H1 (cell line): ENCODE measurements at regions not wholly inside any gene's neighbourhood (a gene's known extent, or its start where the extent isn't known, plus 50 kb on each side); places are given as distances from the start of the nearest gene placed in this dataset.

ENCODE experiments used
- CTCF ChIA-PET: fragments of 300-600 bp; sonication (Branson Sonifier 250); formaldehyde crosslinking; loops from one replicate; lab custom pipeline; 2021; ENCODE audit not compliant: partially characterized antibody; lab: Charles Lee
- POLR2A ChIA-PET: fragments of 300-600 bp; sonication (Branson Sonifier 250); formaldehyde crosslinking; loops from one replicate; lab custom pipeline; 2021; ENCODE audit warnings: inconsistent platforms; ENCODE audit not compliant: partially characterized antibody; lab: Charles Lee
- DNase-seq, 2 experiments: peaks; one replicate each; pipeline versions ENCODE4 v3.0.0 to v3.0.0-alpha.2; 2010 to 2022; ENCODE audit warnings: low spot score in 2 of 2, low read depth in 1 of 2, mixed read lengths in 1 of 2
- FAIRE-seq: peaks from 2 replicates; lab custom pipeline; 2011; peaks lifted over from hg19 to GRCh38; lab: Jason Lieb, UNC
- H2AFZ ChIP-seq: 2 replicates; pipeline ENCODE4 v1.8.1; 2012; ENCODE audit warnings: low read length, inconsistent platforms
- H2AK5ac ChIP-seq: 2 replicates; pipeline ENCODE4 v1.6.1; 2013; ENCODE audit warnings: low read depth, low read length
- H2BK120ac ChIP-seq: replicated peaks from 2 replicates; pipeline ENCODE3; 2013; ENCODE audit warnings: low read depth, low read length, inconsistent platforms
- H2BK12ac ChIP-seq: 2 replicates; pipeline ENCODE4 v1.6.1; 2013; ENCODE audit warnings: low read depth, low read length
- H2BK15ac ChIP-seq: 2 replicates; pipeline ENCODE4 v1.6.1; 2013; ENCODE audit warnings: low read length
- H2BK20ac ChIP-seq: 2 replicates; pipeline ENCODE4 v1.6.1; 2013; ENCODE audit warnings: low read length
- H2BK5ac ChIP-seq: 2 replicates; pipeline ENCODE4 v1.6.1; 2013; ENCODE audit warnings: low read depth, low read length
- H3K14ac ChIP-seq: 2 replicates; pipeline ENCODE4 v1.6.1; 2013; ENCODE audit warnings: inconsistent platforms; ENCODE audit not compliant: insufficient read length
- H3K18ac ChIP-seq: 2 replicates; pipeline ENCODE4 v1.6.1; 2013; ENCODE audit warnings: low read length; ENCODE audit errors: extremely low read depth
- H3K23ac ChIP-seq: 2 replicates; pipeline ENCODE4 v1.6.1; 2013; ENCODE audit warnings: inconsistent platforms; ENCODE audit not compliant: insufficient read length
- H3K23me2 ChIP-seq: 2 replicates; pipeline ENCODE4 v1.6.1; 2013; ENCODE audit warnings: low read depth, low read length
- H3K27ac ChIP-seq: 2 replicates; pipeline ENCODE4 v1.6.1; 2011; ENCODE audit warnings: low read depth, low read length, inconsistent platforms
- H3K27me3 ChIP-seq, 4 experiments: replicated peaks in 1 of 4; 1 replicate in 1 of 4; 2 replicates in 3 of 4; pipeline versions ENCODE4 v1.6.1 to v1.8.1; 2011 to 2013; ENCODE audit warnings: low read length in 3 of 4, mild to moderate bottlenecking in 3 of 4, inconsistent platforms in 2 of 4, mixed read lengths in 2 of 4, moderate library complexity in 1 of 4; ENCODE audit not compliant: control insufficient read depth in 3 of 4, insufficient read depth in 3 of 4; ENCODE audit errors: extremely low read depth in 1 of 4
- H3K36me3 ChIP-seq, 4 experiments: 2 replicates each; pipeline versions ENCODE4 v1.6.1 to v1.8.1; 2011 to 2013; ENCODE audit warnings: mild to moderate bottlenecking in 4 of 4, low read length in 3 of 4, moderate library complexity in 2 of 4, control low read depth in 1 of 4, inconsistent platforms in 1 of 4; ENCODE audit not compliant: insufficient read depth in 4 of 4, control insufficient read depth in 2 of 4
- H3K4ac ChIP-seq: replicated peaks from 2 replicates; pipeline ENCODE3; 2013; ENCODE audit warnings: low read length, low read depth, mixed read lengths, inconsistent platforms; ENCODE audit not compliant: insufficient read length
- H3K4me1 ChIP-seq, 4 experiments: replicated peaks in 1 of 4; 1 replicate in 1 of 4; 2 replicates in 3 of 4; pipeline versions ENCODE4 v1.6.1 to v1.8.1; 2011 to 2013; ENCODE audit warnings: low read length in 3 of 4, inconsistent platforms in 2 of 4, mixed read lengths in 1 of 4; ENCODE audit not compliant: insufficient read depth in 4 of 4, control insufficient read depth in 3 of 4
- H3K4me2 ChIP-seq, 2 experiments: 2 replicates each; pipeline versions ENCODE4 v1.6.1 to v1.8.1; 2011 to 2013; ENCODE audit warnings: low read depth in 2 of 2, low read length in 2 of 2, control low read depth in 1 of 2, inconsistent platforms in 1 of 2, mild to moderate bottlenecking in 1 of 2; ENCODE audit not compliant: insufficient read depth in 1 of 2
- H3K4me3 ChIP-seq, 4 experiments: fragments of 200-600, 300-600 bp in 1 of 4; sonication (generic), shearing (Covaris generic), sonication (Bioruptor Twin) in 1 of 4; 2 replicates each; pipeline versions ENCODE4 v1.5.1 to v1.8.1; 2011 to 2016; ENCODE audit warnings: low read length in 4 of 4, low read depth in 3 of 4, control low read depth in 2 of 4, inconsistent platforms in 2 of 4, mild to moderate bottlenecking in 2 of 4, mixed read lengths in 1 of 4, moderate library complexity in 1 of 4; ENCODE audit not compliant: insufficient read depth in 2 of 4; ENCODE audit errors: extremely low read depth in 1 of 4
- H3K56ac ChIP-seq: replicated peaks from 2 replicates; pipeline ENCODE3; 2013; ENCODE audit warnings: low read depth, mild to moderate bottlenecking, mixed read lengths, low read length, inconsistent platforms; ENCODE audit not compliant: insufficient read length
- H3K79me1 ChIP-seq: 2 replicates; pipeline ENCODE4 v1.6.1; 2013; ENCODE audit warnings: low read depth, low read length, control low read depth
- H3K79me2 ChIP-seq, 2 experiments: 2 replicates each; pipeline versions ENCODE4 v1.6.1 to v1.8.1; 2012 to 2013; ENCODE audit warnings: low read length in 2 of 2, mild to moderate bottlenecking in 2 of 2, inconsistent platforms in 1 of 2; ENCODE audit not compliant: insufficient read depth in 2 of 2, control insufficient read depth in 1 of 2
- H3K9ac ChIP-seq, 4 experiments: replicated peaks in 1 of 4; 1 replicate in 1 of 4; 2 replicates in 3 of 4; pipeline versions ENCODE4 v1.6.1 to v1.8.1; 2011 to 2013; ENCODE audit warnings: low read depth in 3 of 4, low read length in 3 of 4, control low read depth in 2 of 4, mild to moderate bottlenecking in 2 of 4, moderate library complexity in 2 of 4, inconsistent platforms in 1 of 4; ENCODE audit errors: extremely low read depth in 1 of 4
- H3K9me3 ChIP-seq, 2 experiments: 2 replicates each; pipeline versions ENCODE4 v1.6.1 to v1.8.1; 2012 to 2013; ENCODE audit warnings: mild to moderate bottlenecking in 2 of 2, moderate library complexity in 2 of 2, control low read depth in 1 of 2, inconsistent platforms in 1 of 2, low read depth in 1 of 2, low read length in 1 of 2, mixed read lengths in 1 of 2; ENCODE audit not compliant: insufficient read depth in 2 of 2
- H4K20me1 ChIP-seq, 2 experiments: replicated peaks in 1 of 2; 2 replicates each; pipeline versions ENCODE3 to v1.8.1; 2011 to 2013; ENCODE audit warnings: inconsistent platforms in 2 of 2, low read length in 2 of 2, mild to moderate bottlenecking in 1 of 2; ENCODE audit not compliant: insufficient read depth in 2 of 2, control insufficient read depth in 1 of 2
- H4K5ac ChIP-seq: 2 replicates; pipeline ENCODE4 v1.6.1; 2013; ENCODE audit warnings: low read length, low read depth, mixed read lengths, inconsistent platforms; ENCODE audit not compliant: insufficient read length
- H4K8ac ChIP-seq: 2 replicates; pipeline ENCODE4 v1.8.0; 2013; ENCODE audit warnings: mild to moderate bottlenecking, moderate library complexity, low read length, inconsistent platforms; ENCODE audit not compliant: insufficient read depth; ENCODE audit errors: extremely low read depth
- H4K91ac ChIP-seq: replicated peaks from 2 replicates; pipeline ENCODE3; 2013; ENCODE audit warnings: low read length, mixed read lengths, inconsistent platforms; ENCODE audit not compliant: insufficient read length
- BRCA1 ChIP-seq: IDR thresholded peaks from 2 replicates; pipeline ENCODE4 v1.6.1; 2012; ENCODE audit warnings: low read depth, low read length, improper control_type of control experiment
- CREB1 ChIP-seq: IDR thresholded peaks from 2 replicates; pipeline ENCODE4 v1.6.1; 2012; ENCODE audit warnings: inconsistent platforms
- GTF2F1 ChIP-seq: IDR thresholded peaks from 2 replicates; pipeline ENCODE4 v1.6.1; 2012; ENCODE audit warnings: low read depth, low read length, improper control_type of control experiment, borderline replicate concordance
- HDAC2 ChIP-seq, 2 experiments: fragments of 300-600 bp in 1 of 2; sonication (generic) in 1 of 2; IDR thresholded peaks; 2 replicates each; pipeline ENCODE4 v1.6.1; 2011 to 2012; ENCODE audit warnings: low read depth in 2 of 2, low read length in 2 of 2, mild to moderate bottlenecking in 2 of 2, moderate library complexity in 2 of 2, borderline replicate concordance in 1 of 2, inconsistent platforms in 1 of 2
- POLR2A ChIP-seq, 2 experiments: IDR thresholded peaks; 1 replicate in 1 of 2; 2 replicates in 1 of 2; pipeline ENCODE4 v1.6.1; 2011; ENCODE audit warnings: low read depth in 2 of 2, low read length in 2 of 2, mild to moderate bottlenecking in 2 of 2; ENCODE audit errors: control extremely low read depth in 1 of 2
- POLR2AphosphoS5 ChIP-seq: IDR thresholded peaks from 2 replicates; pipeline ENCODE4 v1.6.1; 2011; ENCODE audit warnings: low read depth, low read length
- WGBS, 2 experiments: shearing (Covaris generic) in 1 of 2; methylation state at CpG; one replicate each; pipeline versions ENCODE4 v1.1.6 to v1.1.7; 2013 to 2015; ENCODE audit warnings: low lambda C conversion rate in 2 of 2, mixed read lengths in 2 of 2, inconsistent platforms in 1 of 2, low coverage in 1 of 2, missing lambda C conversion rate in 1 of 2; ENCODE audit not compliant: insufficient replicate concordance in 2 of 2, insufficient coverage in 1 of 2, insufficient read length in 1 of 2; ENCODE audit errors: extremely low coverage in 1 of 2, missing lambda C conversion rate in 1 of 2; 5-methylcytosine and 5-hydroxymethylcytosine counted together

DNA sequence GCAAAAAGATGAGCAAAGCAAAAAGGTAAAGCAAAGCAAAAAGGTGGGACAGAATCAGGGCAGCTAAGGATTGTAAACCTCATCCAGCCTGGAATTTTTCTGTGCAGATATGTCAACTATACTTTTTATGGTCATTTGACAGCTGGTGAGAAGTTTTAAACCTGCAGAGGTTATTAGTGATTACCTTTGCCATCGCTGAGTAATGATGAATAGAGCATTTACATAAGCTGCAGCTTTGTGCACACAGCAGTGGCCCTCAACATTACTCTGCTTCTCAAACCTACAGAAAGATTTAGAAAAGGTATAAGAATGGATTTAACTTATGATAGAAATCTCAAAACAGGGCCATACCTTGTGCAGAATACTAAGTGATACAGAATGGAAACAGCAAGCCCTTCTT, 54.5 kb upstream of the C4orf54 start:
- POLR2A ChIA-PET, result no interaction called here
- WGBS, 2 experiments, result 95% methylated on average over 1 of the region's 1 CpG; no CpG with 5 or more reads in 1 of the 2 experiments
- H3K36me3 ChIP-seq, result no peaks in the 10 kb centered on the region
- TF ChIP-seq POLR2AphosphoS5 (no peak), HDAC2 (IDR thresholded peaks at IDR 0.05; ENCODE audit: borderline replicate concordance in 1 of 2, low read depth in 2 of 2, low read length in 2 of 2) (no peak), BRCA1 (no peak), CREB1 (no peak), GTF2F1 (no peak), POLR2A (IDR thresholded peaks at IDR 0.05; ENCODE audit: control extremely low read depth in 1 of 2, low read depth in 2 of 2, low read length in 2 of 2) (no peak)
- TF ChIP-seq, all 59 proteins: peak for 0
- Histone ChIP-seq H4K20me1 (no peaks in the 10 kb centered on the region), H3K56ac (no peak overlapping the region), H3K79me1 (no peaks in the 10 kb centered on the region), H3K27me3 (no peaks in the 10 kb centered on the region), H3K23me2 (no peaks in the 10 kb centered on the region; the same call in 1 of the 2 replicates), H2BK12ac (no peak overlapping the region), H4K91ac (no peak overlapping the region), H3K23ac (no peak overlapping the region), H4K5ac (no peak overlapping the region), H4K8ac (no peak overlapping the region), H3K79me2 (no peaks in the 10 kb centered on the region), H3K27ac (no peak overlapping the region), H2AFZ (no peak overlapping the region), H3K4me1 (peaks cover 0 to 1% (median 0%) of the 10 kb centered on the region in 4 experiments; a peak in 3 of 7 replicates), H3K9ac (no peak overlapping the region), H3K18ac (no peak overlapping the region), H3K4ac (no peak overlapping the region), H2BK5ac (no peak overlapping the region), H2AK5ac (no peak overlapping the region), H3K4me2 (no peak overlapping the region), H3K4me3 (no peak overlapping the region), H2BK20ac (no peak overlapping the region), H3K14ac (no peak overlapping the region), H2BK120ac (no peak overlapping the region), H3K9me3 (no peaks in the 10 kb centered on the region), H2BK15ac (no peak overlapping the region)
- CTCF ChIA-PET, result interaction anchor here (1.3 to 2.5 kb wide), 5 partner anchors 10 to 162 kb away, joined by 3 to 9 read pairs (median 5); no protein-coding TSS in a partner anchor
- DNase-seq, result no peak
- no peak for FAIRE-seq
